HG02981 (cell line): ENCODE measurements at regions not wholly inside any gene's neighbourhood (a gene's known extent, or its start where the extent isn't known, plus 50 kb on each side); places are given as distances from the start of the nearest gene placed in this dataset.

ENCODE experiments used
- ATAC-seq: cut with Tn5 transposase; IDR thresholded peaks from one replicate; pipeline ENCODE4 v1.9.1; 2021; ENCODE audit warnings: mild to moderate bottlenecking, moderate library complexity; ENCODE audit not compliant: unreplicated experiment

DNA sequence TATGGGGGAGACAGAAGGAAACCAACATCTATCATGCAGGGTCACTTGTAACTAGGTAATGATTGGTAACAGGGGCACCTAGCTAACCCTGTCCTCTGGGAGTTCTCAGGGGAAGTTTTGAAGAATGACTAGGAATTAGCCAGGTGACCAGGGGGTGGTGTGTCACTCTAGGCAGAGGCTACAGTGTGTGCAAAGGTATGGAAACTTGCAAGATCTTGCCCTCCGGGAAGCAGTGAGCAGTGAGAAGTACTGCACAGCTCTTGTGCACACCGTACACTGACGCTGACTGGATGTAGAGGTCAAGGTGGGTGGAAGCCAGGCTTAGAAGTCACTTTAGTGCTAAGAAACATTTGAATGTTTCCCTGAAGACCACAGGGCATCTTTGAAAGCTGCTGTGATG, 62.9 kb upstream of the LMO4 start:
- no peak for ATAC-seq

DNA sequence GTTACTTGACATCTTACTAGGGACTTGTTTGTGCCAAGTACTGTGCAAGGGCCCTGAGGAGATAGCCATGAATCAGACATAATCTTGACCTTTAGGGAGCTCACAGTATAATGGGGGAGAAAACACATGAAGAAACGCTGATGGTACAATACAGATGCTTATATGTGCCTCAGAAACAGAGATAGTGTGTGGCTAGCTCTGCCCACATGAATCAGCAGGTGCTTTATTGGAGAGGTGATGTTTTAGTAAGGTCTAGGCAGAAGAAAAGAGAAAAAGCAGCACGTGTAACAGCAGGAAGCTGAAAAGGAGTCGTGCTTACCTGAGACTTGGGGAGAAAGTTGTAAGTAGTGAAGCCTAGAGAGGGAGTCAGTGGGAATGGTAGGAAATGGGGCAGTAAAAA, 60.6 kb upstream of the LMO4 start:
- no peak for ATAC-seq

DNA sequence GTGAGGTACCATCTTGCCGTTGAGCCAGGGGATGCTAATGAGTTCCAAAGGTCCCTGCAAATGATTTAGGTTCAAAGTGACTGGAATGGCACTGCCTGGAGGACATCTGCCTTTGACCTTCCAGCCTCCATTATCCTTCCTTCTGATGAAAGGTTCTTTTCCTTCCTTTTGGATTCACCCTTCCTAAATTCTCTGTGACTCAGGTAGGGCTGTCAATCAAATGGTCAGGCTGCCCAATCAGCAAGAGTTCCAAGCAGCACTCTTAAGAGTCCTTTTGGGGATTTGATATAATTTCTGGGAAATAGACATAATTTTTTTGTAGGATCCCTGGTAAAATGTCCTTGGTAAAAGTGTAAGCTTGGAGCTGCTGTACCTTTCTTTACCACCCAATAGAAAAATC, 58.8 kb upstream of the LMO4 start:
- ATAC-seq = no peak

DNA sequence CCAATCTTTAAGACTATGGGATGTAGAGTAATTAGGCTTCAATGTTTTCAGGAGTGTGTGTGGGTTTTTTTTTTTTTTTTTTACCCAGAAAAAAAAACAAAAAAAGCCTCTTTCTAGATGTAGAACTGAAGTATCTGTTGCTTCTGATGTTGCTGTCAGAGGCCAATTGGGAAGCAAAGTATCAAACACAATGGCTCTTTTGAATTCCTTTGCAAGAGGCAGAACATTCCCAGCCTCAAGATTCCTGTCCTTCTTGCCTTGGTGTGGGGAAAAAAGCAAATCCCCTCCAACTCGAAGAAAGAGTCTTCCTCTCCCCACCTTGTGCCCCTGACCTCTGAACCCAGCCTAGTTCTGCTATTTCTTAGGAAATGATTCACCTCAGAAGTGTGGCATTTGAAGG, 55.4 kb upstream of the LMO4 start:
- ATAC-seq = no peak

DNA sequence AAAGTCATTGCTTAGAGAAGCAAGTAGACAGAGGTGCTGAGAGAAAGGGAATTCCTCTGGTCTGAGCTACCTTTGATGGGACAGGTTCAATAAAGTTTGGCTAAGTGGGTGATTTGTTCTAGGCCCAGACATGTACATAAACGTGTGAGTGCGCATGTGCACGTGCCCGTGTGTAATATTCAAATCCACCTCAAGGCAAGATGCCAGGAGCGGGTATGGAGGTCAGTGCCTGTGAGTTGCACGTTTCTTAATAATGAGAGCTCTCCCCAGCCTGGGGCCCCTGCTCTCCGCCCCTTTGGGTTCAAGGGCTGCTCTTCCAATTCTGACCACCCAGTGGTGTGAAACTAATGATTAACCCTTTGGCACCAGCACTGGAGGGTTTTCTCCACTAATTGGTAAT, 53.8 kb upstream of the LMO4 start:
- no peak for ATAC-seq

DNA sequence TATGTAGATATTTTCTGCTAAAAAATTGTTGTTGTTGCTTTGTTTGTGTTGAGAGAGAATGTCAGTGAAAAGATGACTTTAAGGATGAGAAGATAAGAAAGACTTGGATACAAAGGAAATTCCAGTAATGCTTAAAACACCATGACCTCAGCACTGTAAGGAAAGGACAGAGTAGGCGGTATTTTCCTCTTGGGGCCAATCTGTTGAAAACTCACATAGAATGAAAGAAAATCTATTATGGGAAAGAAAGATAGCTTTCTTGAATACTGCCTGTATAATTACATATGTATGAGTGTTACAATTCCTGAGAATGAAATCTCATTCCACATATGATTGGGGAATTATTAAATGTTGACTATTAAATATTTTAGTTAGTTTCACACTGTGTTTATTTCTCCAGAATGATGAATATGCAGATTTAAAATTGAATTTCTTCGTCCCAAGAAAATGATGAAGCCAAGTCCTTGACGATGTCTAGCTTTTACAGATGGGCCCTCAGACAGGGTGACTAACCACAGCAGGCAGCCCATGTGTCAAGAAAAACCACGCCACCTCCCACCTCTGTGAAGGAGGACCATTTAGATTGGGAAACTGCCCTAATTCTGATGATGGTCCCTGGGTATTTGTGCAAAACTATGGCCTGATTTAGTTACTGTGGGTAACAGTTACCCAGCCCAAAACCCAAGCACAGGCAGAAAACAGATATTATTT, 49.7 kb upstream of the LMO4 start:
- ATAC-seq = no peak
